ENCODE measurements at regions not wholly inside any gene's neighbourhood (a gene's known extent, or its start where the extent isn't known, plus 50 kb on each side); places are given as distances from the start of the nearest gene placed in this dataset.

GRCh38 chr11:15379483-15379882 is 264.8 kb downstream of the INSC start:
- no peak for DNase-seq (ENCODE audit: low spot score)

DNA sequence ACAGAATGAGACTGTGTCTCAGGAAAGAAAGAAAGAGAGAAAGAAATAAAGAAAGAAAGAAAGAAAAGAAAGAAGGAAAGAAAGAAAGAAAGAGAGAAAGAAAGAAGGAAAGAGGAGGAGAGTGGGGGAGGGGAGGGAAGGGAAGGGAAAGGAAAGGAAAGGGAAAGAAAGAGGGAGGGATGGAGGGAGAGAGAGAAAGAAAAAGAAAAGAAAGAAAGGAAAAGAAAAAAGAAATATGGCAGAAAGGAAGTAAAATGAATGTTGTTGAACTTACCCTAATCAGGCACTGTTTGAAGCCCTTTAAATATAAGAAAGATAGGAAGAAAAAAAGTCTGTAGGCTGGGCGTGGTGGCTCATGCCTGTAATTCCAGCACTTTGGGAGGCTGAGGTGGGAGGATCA is 276.1 kb downstream of the INSC start:
- DNase-seq (ENCODE audit: low spot score) = no peak

GRCh38 chr11:15396778-15397177 is 282.1 kb downstream of the INSC start:
- no peak for DNase-seq (ENCODE audit: low spot score)

- no peak for DNase-seq (ENCODE audit: low spot score)
Measured at GRCh38 chr11:15406851-15407351, 292.2 kb downstream of the INSC start.

DNA sequence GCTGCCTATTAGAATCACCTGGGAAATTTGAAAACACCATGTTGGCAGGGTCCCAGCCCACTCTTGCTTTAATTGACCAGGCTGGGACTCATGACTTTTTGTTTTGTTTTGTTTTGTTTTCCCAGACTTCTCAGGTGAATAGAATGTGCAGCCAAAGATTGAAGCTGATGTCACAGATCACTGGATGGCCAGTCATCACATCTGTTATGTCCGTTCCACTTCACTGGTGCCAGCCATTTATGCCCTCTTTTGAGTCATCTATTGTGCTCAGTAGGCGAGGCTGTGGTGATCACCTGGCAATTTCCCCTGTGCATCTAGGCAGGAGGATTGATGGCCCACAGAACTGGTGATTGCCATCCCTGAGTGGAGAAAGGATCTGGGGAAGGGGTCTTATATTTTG is 297.3 kb downstream of the INSC start:
- no peak for DNase-seq (ENCODE audit: low spot score)

GRCh38 chr11:15418921-15419320 is 304.2 kb downstream of the INSC start:
- no peak for DNase-seq (ENCODE audit: low spot score)

DNA sequence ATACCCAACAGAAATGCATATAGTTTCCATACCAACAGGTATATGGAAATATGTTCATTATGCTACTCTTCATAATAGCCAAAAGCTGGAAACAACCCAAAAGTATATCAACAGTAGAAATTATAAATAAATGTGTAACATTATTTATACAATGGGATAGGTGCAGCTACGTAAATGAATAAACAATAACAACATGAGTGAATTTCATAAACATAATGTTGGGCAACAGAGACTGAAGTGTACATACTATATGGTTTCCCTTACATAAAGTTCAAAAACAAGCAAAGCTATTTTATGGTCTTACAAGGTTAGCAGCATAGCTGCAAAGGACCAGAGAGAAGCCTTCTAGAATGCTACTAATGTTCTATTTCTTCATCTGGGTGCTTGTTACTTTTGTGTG is 305.0 kb downstream of the INSC start:
- no peak for DNase-seq (ENCODE audit: low spot score)

GRCh38 chr11:15430381-15430780 is 315.7 kb downstream of the INSC start:
- DNase-seq (ENCODE audit: low spot score) = no peak

GRCh38 chr11:15434529-15434928 is 319.8 kb downstream of the INSC start:
- DNase-seq (ENCODE audit: low spot score) = no peak

DNA sequence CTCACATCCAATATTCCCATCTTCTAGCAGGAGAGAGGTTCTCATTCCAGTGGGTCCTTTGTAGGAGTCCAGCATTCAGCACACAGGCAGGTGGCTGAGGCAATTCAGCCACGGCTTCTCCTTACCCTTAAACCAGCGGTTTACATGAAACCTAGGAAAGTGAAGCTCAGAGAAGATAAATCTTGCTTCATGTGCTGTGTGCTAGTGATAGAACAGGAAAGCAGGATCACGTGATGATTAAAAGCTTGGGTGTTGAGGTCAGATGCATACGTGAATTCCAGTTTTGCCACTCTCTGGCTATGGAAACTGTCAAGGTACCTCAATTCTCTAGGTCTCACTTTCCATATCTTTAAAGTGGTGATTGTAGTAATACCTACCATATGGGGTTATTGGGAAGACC is 331.6 kb downstream of the INSC start:
- DNase-seq (ENCODE audit: low spot score) = no peak

DNA sequence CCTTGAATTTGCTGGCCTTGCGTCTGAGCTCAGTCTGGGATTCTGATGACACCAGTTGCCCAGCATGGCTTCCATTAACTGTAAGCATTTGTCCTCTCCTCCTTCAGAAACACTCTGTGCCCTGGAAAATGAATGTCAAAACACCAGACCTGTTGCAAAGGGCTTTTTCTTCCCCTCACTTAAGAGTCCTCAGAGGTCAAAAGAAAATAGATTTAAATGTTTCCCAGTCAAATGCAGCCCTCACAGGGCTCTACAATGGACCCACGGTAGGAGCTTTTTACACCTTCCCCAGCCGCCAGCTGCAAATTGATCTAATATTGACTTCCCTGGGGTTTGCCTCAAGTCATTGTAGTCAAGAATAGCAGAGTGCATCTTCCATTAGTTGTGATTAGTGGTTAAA is 332.2 kb downstream of the INSC start:
- DNase-seq (ENCODE audit: low spot score) = no peak

GRCh38 chr11:15451713-15452112 is 337.0 kb downstream of the INSC start:
- DNase-seq (ENCODE audit: low spot score) = no peak

GRCh38 chr11:15453211-15453765 is 338.6 kb downstream of the INSC start:
- DNase-seq (ENCODE audit: low spot score) = no peak

DNA sequence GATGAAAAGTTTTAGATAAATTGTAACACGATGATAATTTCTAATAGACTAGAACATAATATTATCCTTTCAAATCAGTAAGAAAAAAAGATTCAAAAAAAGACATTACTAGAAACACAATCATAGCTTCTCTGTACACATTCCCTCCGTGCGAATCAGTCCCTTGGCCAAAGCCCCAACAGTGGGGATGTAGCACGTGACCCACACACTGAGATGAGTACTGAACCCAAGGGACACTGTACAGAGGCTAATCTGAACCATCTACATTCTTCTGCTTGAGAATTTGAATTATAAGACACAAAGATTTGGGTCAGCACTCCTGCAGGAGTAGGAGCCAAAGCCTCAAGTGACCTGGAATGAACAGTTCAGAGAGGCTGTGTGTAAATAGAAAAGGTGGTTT is 353.7 kb downstream of the INSC start:
- DNase-seq (ENCODE audit: low spot score) = no peak

DNA sequence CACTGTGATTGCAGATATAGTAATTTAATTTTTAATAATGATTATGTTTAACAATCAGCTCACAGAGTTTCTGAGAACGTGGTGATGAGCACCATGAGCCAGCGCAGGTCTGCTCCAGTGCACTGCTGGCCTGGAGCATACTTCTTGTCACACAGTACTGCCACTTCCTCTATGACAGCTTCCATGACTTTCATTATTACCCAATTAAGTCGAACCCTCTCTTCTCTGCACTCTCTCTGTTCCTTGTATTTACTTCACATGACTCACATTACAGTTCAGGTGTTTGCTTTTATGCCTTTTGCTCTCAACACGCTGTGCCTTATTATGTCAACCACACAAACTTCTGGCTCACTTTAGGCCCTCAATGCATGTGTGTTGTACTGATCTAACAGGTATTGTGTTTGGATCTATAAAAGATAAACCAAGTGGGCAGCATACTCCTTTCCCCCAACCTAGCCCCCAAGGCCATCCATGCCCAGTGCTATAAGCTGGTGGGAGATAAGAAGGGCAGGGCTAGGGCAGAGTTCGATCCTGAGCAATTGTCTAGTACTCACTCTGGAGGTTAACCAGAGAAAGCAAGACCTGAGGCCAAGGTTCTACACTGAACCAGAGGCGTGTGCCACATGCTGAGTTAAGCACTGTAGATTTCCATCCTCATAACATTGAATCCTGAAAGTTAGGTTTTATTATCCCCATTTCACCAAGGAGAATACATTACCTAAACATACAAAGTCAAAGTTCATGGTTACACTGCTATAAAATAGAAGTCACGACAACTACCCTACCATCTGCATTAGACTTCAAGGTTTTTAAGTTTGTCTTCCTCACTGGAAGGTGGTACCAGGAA is 356.5 kb downstream of the INSC start:
- DNase-seq (ENCODE audit: low spot score) = no peak

DNA sequence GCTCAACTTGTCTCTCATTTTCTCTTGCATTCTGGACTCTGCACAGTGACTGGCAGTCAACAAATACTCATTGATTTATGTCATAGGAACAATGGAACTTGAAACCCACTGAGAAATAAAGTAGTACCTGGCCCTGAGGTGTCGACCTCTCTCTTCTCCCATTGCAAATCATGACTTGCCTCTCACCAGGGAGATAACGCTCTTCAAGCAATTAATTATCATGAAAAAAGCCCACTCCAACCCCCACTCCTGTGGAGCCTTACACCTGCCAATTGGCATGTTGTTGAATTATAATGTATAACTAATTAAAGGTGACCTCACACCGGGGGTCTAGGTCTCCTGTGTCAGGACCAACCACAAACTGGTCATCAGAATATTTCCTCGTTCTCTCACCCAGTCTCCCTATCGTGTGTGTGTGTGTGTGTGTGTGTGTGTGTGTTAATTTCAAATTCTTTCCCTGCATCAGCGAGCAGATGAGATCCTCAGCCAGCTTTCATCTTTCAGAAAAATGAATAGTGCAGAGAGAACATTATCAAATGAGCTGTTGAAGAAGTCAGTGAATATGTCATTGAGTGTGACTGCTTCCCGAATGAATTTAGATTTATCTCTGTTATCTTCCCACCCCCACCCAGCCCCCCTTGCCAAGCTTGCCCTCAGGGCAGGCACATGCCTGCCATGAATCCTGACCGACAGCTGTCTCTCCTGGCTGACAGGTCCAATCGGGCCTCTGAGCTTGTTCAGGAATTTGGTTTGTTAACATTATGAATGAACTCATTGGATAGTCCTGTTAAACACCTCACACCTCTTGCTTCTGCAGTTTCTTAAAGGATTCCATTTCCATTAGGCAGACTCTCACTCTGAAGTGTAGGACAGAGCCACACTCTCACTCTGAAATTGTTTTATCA is 357.4 kb downstream of the INSC start:
- DNase-seq (ENCODE audit: low spot score) = no peak

GRCh38 chr11:15473954-15474837 is 359.5 kb downstream of the INSC start:
- DNase-seq (ENCODE audit: low spot score) = no peak

- DNase-seq (ENCODE audit: low spot score) = no peak
Measured at GRCh38 chr11:15476371-15476917, 361.7 kb downstream of the INSC start.

GRCh38 chr11:15481871-15482270 is 367.1 kb downstream of the INSC start:
- no peak for DNase-seq (ENCODE audit: low spot score)

DNA sequence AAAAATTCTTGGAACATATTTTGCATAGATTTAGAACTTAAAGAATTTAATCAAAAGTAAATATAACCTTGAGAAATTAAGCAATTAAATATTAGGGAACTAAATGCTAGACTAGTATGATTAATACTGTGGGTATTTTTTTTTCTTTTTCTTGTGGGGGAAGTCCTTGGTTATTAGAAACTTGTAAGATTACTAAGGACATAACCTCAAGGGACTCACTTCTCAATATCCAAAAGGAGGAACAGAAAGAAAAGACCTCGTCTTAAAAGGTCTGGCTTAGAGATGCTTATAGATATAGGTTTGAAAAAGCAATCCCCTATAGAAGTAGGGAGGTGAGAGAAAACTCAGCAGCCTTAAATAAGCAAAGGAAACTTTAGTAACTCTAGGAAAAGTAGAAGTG is 368.5 kb downstream of the INSC start:
- DNase-seq (ENCODE audit: low spot score) = no peak

DNA sequence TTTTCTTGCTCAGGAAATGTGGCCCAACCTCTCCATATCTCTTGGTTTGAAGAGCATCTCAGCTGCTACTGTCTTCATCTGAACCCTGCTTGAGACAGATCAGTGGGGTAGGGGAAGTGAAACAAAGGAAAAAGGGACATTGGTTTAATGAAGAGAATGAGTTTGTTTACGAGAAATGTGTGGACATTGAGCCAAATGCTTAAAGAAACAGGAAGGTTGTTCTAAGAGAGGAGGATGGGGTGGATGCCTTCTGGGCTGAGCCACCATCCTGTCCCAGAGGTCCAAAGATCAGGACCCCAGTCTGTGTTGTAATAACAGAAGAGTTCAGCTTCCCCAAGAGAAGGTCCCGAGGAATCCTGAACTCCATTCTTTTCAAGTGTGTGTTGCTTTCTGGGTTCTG is 369.7 kb downstream of the INSC start:
- DNase-seq (ENCODE audit: low spot score) = no peak

All from kidney capillary endothelial cell (primary cell).